K562 (cell line): ENCODE measurements at regions not wholly inside any gene's neighbourhood (a gene's known extent, or its start where the extent isn't known, plus 50 kb on each side); places are given as distances from the start of the nearest gene placed in this dataset.

Experiments used
- ATAC-seq: fragments of 200-7000 bp; cut with Tn5 transposase; 3 replicates; pipeline ENCODE4 v1.9.1; 2020; ENCODE audit warnings: moderate library complexity
- BruUV-seq: library from RNA; stranded (reverse); fragments of 400-500 nt; replicated peaks from 2 replicates; lab custom pipeline; 2021; lab: Mats Ljungman, UMichigan
- CTCF ChIA-PET: fragments of 300-600 bp; formaldehyde crosslinking; extraction: SDS; loops from one replicate; lab custom pipeline; 2021; ENCODE audit warnings: low intra/inter-chr PET ratio; lab: Yijun Ruan, JAX
- POLR2A ChIA-PET: fragments of 300-600, 350-650 bp; sonication (Branson Sonifier 250); formaldehyde crosslinking; extraction: SDS; loops from one replicate; lab custom pipeline; 2021; ENCODE audit warnings: antibody characterized with exemption, inconsistent platforms; lab: Yijun Ruan, JAX
- DNase-seq, 4 experiments: peaks; one replicate each; pipeline versions ENCODE4 v3.0.0 to v3.0.0-alpha.2; 2011 to 2018; ENCODE audit warnings: low spot score in 3 of 4, mixed read lengths in 3 of 4; ENCODE audit errors: extremely low read depth in 1 of 4
- FAIRE-seq: peaks from 2 replicates; lab custom pipeline; 2011; peaks lifted over from hg19 to GRCh38; lab: Jason Lieb, UNC
- H2AFZ ChIP-seq: 2 replicates; pipeline ENCODE4 v1.6.0; 2011; ENCODE audit warnings: low read depth, low read length, control low read depth, inconsistent platforms
- H3K27ac ChIP-seq: fragments of 200-600 bp; 3 replicates; pipeline ENCODE4 v1.8.0; 2011; ENCODE audit warnings: low read depth, mild to moderate bottlenecking, control low read depth, inconsistent platforms, low read length, moderate library complexity, mixed read lengths; ENCODE audit errors: extremely low read depth
- H3K27me3 ChIP-seq, 2 experiments: fragments of 300-600 bp in 1 of 2; 2 replicates in 1 of 2; 3 replicates in 1 of 2; pipeline versions ENCODE4 v1.6.0 to v1.8.0; 2011; ENCODE audit warnings: inconsistent platforms in 2 of 2, low read length in 2 of 2, mild to moderate bottlenecking in 1 of 2, mixed read lengths in 1 of 2, moderate library complexity in 1 of 2; ENCODE audit not compliant: control insufficient read depth in 2 of 2, insufficient read depth in 2 of 2
- H3K36me3 ChIP-seq: fragments of 300-600 bp; 3 replicates; pipeline ENCODE4 v1.8.0; 2011; ENCODE audit warnings: mild to moderate bottlenecking, low read length, inconsistent platforms; ENCODE audit not compliant: control insufficient read depth, insufficient read depth
- H3K4me1 ChIP-seq, 2 experiments: fragments of 200-600 bp in 1 of 2; replicated peaks in 1 of 2; 2 replicates in 1 of 2; 3 replicates in 1 of 2; pipeline versions ENCODE4 v1.5.1 to v1.8.0; 2011; ENCODE audit warnings: inconsistent platforms in 2 of 2, low read length in 2 of 2, mild to moderate bottlenecking in 1 of 2, mixed read lengths in 1 of 2, moderate library complexity in 1 of 2; ENCODE audit not compliant: control insufficient read depth in 2 of 2, insufficient read depth in 2 of 2
- H3K4me2 ChIP-seq: 2 replicates; pipeline ENCODE4 v1.6.1; 2011; ENCODE audit warnings: low read length, control low read depth, inconsistent platforms, mixed read lengths; ENCODE audit not compliant: insufficient read depth
- H3K4me3 ChIP-seq: fragments of 200-600 bp; sonication (generic), shearing (Covaris generic); 2 replicates; pipeline ENCODE4 v1.5.1; 2016; ENCODE audit warnings: control low read depth, inconsistent platforms
- H3K79me2 ChIP-seq: fragments of 200-600 bp; 3 replicates; pipeline ENCODE4 v1.8.0; 2011; ENCODE audit warnings: low read length, inconsistent platforms; ENCODE audit not compliant: control insufficient read depth, insufficient read depth
- H3K9ac ChIP-seq, 2 experiments: 2 replicates each; pipeline versions ENCODE4 v1.6.0 to v1.6.1; 2011; ENCODE audit warnings: low read depth in 2 of 2, low read length in 2 of 2, control low read depth in 1 of 2, inconsistent platforms in 1 of 2, mild to moderate bottlenecking in 1 of 2, mixed read lengths in 1 of 2; ENCODE audit not compliant: insufficient read depth in 1 of 2
- H3K9me1 ChIP-seq: one replicate; pipeline ENCODE4 v1.6.0; 2011; ENCODE audit warnings: inconsistent platforms, mild to moderate bottlenecking, low read length, moderate library complexity; ENCODE audit not compliant: control insufficient read depth, insufficient read depth
- H3K9me3 ChIP-seq: replicated peaks from 2 replicates; pipeline ENCODE4 v1.5.1; 2011; ENCODE audit warnings: low read depth, low read length, inconsistent platforms; ENCODE audit not compliant: control insufficient read depth, insufficient read depth
- H4K20me1 ChIP-seq: replicated peaks from 2 replicates; pipeline ENCODE4 v1.6.1; 2011; ENCODE audit warnings: low read length, inconsistent platforms, mixed read lengths; ENCODE audit not compliant: control insufficient read depth, insufficient read depth
- CTCF ChIP-seq, 3 experiments: IDR thresholded peaks in 2 of 3; conservative IDR thresholded peaks in 1 of 3; 2 replicates each; pipeline ENCODE4 v1.5.1; 2011 to 2012; ENCODE audit warnings: low read length in 3 of 3, mild to moderate bottlenecking in 3 of 3, control low read depth in 2 of 3, improper control_type of control experiment in 1 of 3, inconsistent platforms in 1 of 3, low read depth in 1 of 3, mixed read lengths in 1 of 3, moderate library complexity in 1 of 3; ENCODE audit not compliant: insufficient read depth in 2 of 3
- DLX4 ChIP-seq: fragments of 250-450 bp; sonication (Bioruptor Pico); IDR thresholded peaks from 2 replicates; pipeline ENCODE4 v1.6.1; 2021; ENCODE audit warnings: mild to moderate bottlenecking
- GABPB1 ChIP-seq: sonication (generic); formaldehyde crosslinking; IDR thresholded peaks from 2 replicates; pipeline ENCODE4 v1.8.0; 2022; ENCODE audit warnings: mild to moderate bottlenecking, missing genetic modification reagents
- PHB ChIP-seq: fragments of 250-450 bp; sonication (Bioruptor Pico); IDR thresholded peaks from 2 replicates; pipeline ENCODE4 v1.5.0; 2021
- POU5F1 ChIP-seq: fragments of 150-350 bp; IDR thresholded peaks from 2 replicates; pipeline ENCODE4 v1.6.1; 2014; ENCODE audit warnings: borderline replicate concordance, low read length, low read depth, mild to moderate bottlenecking; ENCODE audit not compliant: partially characterized antibody
- RAD21 ChIP-seq, 2 experiments: fragments of 250-450 bp in 1 of 2; fragments of 450-650 bp in 1 of 2; sonication (Bioruptor Pico) in 1 of 2; formaldehyde crosslinking in 1 of 2; IDR thresholded peaks in 1 of 2; conservative IDR thresholded peaks in 1 of 2; 2 replicates each; pipeline versions ENCODE4 v1.4.0 to v1.8.0; 2020 to 2022; ENCODE audit warnings: mild to moderate bottlenecking in 2 of 2, moderate library complexity in 1 of 2
- SRF ChIP-seq, 2 experiments: fragments of 250-450, 450-650 bp in 1 of 2; sonication (Bioruptor Pico) in 1 of 2; sonication (generic) in 1 of 2; formaldehyde crosslinking; IDR thresholded peaks; 2 replicates each; pipeline versions ENCODE4 v1.5.0 to v1.5.1; 2020 to 2022; ENCODE audit warnings: mild to moderate bottlenecking in 1 of 2, missing genetic modification reagents in 1 of 2
- SRSF9 ChIP-seq: fragments of 200-400 bp; formaldehyde crosslinking; IDR thresholded peaks from 2 replicates; pipeline ENCODE4 v1.6.1; 2017; ENCODE audit warnings: low read depth, low read length, borderline replicate concordance
- TCF7L2 ChIP-seq: fragments of 150-350 bp; IDR thresholded peaks from 2 replicates; pipeline ENCODE4 v1.6.1; 2016; ENCODE audit warnings: low read depth, mild to moderate bottlenecking, low read length, moderate library complexity
- THAP12 ChIP-seq: fragments of 250-450 bp; sonication (Bioruptor Pico); IDR thresholded peaks from 2 replicates; pipeline ENCODE4 v1.9.0; 2021; ENCODE audit warnings: mild to moderate bottlenecking, inconsistent platforms
- ZC3H4 ChIP-seq: sonication (generic); formaldehyde crosslinking; IDR thresholded peaks from 2 replicates; pipeline ENCODE4 v1.9.0; 2021; ENCODE audit warnings: missing genetic modification reagents, borderline replicate concordance
- WGBS: fragments of 100-300 bp; shearing (Covaris generic); methylation state at CpG from one replicate; pipeline ENCODE4 v1.1.6; 2016; ENCODE audit warnings: low coverage, mixed read lengths; ENCODE audit not compliant: insufficient coverage; ENCODE audit errors: missing lambda C conversion rate; 5-methylcytosine and 5-hydroxymethylcytosine counted together
- in situ Hi-C: fragments of 300-500 bp; cut with MboI; formaldehyde crosslinking; loops from 4 replicates; pipeline ENCODE4 v1.15.0; 2018; ENCODE audit warnings: inconsistent platforms, mixed read lengths
- intact Hi-C: fragments of 100-400 bp; cut with micrococcal nuclease; formaldehyde crosslinking; loops from 2 replicates; pipeline ENCODE4 v1.14.2; 2022

GRCh38 chr2:35343135-35343534, 1012.4 kb upstream of the CRIM1 start:
- intact Hi-C loops: no loop called here
- FAIRE-seq (no peak), ATAC-seq (no peak), DNase-seq (peak; percentile 3 to 10 (median 6))
- H3K36me3 ChIP-seq: no peaks in the 10 kb centered on the region
- CTCF ChIA-PET: no interaction called here
- H4K20me1 ChIP-seq: no peaks in the 10 kb centered on the region
- H3K4me2 ChIP-seq: no peak overlapping the region
- BruUV-seq: no TSS peak
- no peak overlapping the region for H3K4me3 ChIP-seq
- no peak overlapping the region for H3K27ac ChIP-seq
- no peak overlapping the region for H2AFZ ChIP-seq
- no peaks in the 10 kb centered on the region for H3K27me3 ChIP-seq
- POLR2A ChIA-PET: no interaction called here
- H3K9me3 ChIP-seq: no peaks in the 10 kb centered on the region; the same call in 1 of the 2 replicates
- no peak overlapping the region for H3K9ac ChIP-seq
- no peaks in the 10 kb centered on the region for H3K4me1 ChIP-seq
- no peaks in the 10 kb centered on the region for H3K9me1 ChIP-seq
- no peaks in the 10 kb centered on the region for H3K79me2 ChIP-seq
- TF ChIP-seq RAD21 (CRISPR knock-in tag; conservative IDR thresholded peaks at IDR 0.05 in 1 of 2, IDR thresholded peaks at IDR 0.05 in 1 of 2) (peak in 1 of 2 experiments; percentile 29; a peak in 2 of 4 replicates), TCF7L2 (no peak), CTCF (IDR thresholded peaks at IDR 0.05 in 2 of 3, conservative IDR thresholded peaks at IDR 0.05 in 1 of 3; ENCODE audit: insufficient read depth in 2 of 3, low read depth in 1 of 3, low read length in 3 of 3) (peak; percentile 17 to 34 (median 31); a peak in 2 of 6 replicates)
- in situ Hi-C loops: no loop called here
- 2% methylated on average over 4 of the region's 4 CpGs for WGBS

- no peak for FAIRE-seq
- intact Hi-C loops: no loop called here
- Histone ChIP-seq H3K36me3 (no peaks in the 10 kb centered on the region), H4K20me1 (no peaks in the 10 kb centered on the region), H2AFZ (no peak overlapping the region), H3K4me1 (no peaks in the 10 kb centered on the region), H3K27me3 (no peaks in the 10 kb centered on the region), H3K9ac (no peak overlapping the region), H3K9me1 (no peaks in the 10 kb centered on the region), H3K79me2 (no peaks in the 10 kb centered on the region), H3K9me3 (no peaks in the 10 kb centered on the region; the same call in 1 of the 2 replicates), H3K4me3 (no peak overlapping the region), H3K4me2 (no peak overlapping the region), H3K27ac (no peak overlapping the region)
- no TSS peak for BruUV-seq
- ChIA-PET CTCF (no interaction called here), POLR2A (no interaction called here)
- no peak for ATAC-seq
- in situ Hi-C loops: no loop called here
- DNase-seq: no peak
- no peak for TF ChIP-seq POU5F1
- no peak for TF ChIP-seq SRSF9
- no peak for TF ChIP-seq THAP12 (CRISPR knock-in tag)
- TF ChIP-seq SRF (CRISPR knock-in tag; IDR thresholded peaks at IDR 0.05): no peak
- TF ChIP-seq ZC3H4 (CRISPR knock-in tag): no peak
- no peak for TF ChIP-seq DLX4 (CRISPR knock-in tag)
- no peak for TF ChIP-seq PHB (CRISPR knock-in tag)
- no peak for TF ChIP-seq GABPB1 (CRISPR knock-in tag)
These were observed 1016.4 kb upstream of the CRIM1 start for GRCh38 chr2:35339211-35339610.
